ENCODE measurements at regions not wholly inside any gene's neighbourhood (a gene's known extent, or its start where the extent isn't known, plus 50 kb on each side); places are given as distances from the start of the nearest gene placed in this dataset. TPM values are rescaled to one million over a fixed set of nuclear protein-coding genes. Genes with fewer than 3 reads are reported as not detected.

DNA sequence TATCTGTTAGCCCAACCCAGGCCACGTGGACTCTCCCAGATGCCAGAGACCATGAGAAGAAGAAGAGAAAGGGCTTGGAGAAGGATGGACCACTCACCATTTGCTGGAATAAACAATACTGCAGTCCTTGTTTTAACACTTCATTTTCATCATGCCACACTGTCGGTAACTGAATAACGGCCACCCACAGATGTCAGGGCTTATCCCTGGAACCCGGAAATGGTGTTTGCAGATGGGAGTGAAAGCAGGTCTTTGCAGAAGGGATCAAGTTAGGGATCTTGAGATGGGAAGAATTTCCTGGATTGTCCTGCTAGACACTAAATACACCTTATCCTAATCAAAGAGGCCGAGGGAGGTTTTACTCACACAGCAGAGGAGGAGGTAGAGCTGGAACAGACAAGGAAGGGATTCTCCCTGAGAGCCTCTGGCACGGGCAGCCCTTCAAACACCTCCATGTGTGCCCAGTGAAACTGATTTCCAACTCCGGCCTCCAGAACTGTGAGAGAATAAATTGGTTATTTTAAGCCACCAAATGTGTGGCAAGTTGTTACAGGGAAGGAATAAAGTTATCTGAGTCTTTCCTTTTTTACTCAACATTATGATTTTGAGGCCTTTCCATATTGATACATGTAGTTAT, 56.3 kb upstream of the SFMBT2 start:
- H3K27ac ChIP-seq (ENCODE audit: low read depth, low read length), result no peak overlapping the region
- H3K9me3 ChIP-seq (ENCODE audit: control insufficient read depth in 3 of 3, low read length in 3 of 3), result no peaks in the 10 kb centered on the region
- H3K4me1 ChIP-seq (ENCODE audit: control insufficient read depth in 3 of 3, insufficient read depth in 3 of 3, low read length in 3 of 3), result peaks cover 0 to 7% (median 0%) of the 10 kb centered on the region in 3 donors
- H3K36me3 ChIP-seq (ENCODE audit: control insufficient read depth in 3 of 3, insufficient read depth in 3 of 3, low read length in 3 of 3), result no peaks in the 10 kb centered on the region
- H3K27me3 ChIP-seq (ENCODE audit: control insufficient read depth in 3 of 3, insufficient read depth in 3 of 3, low read length in 3 of 3), result peaks cover 0 to 4% (median 3%) of the 10 kb centered on the region in 3 donors
- H3K9ac ChIP-seq (ENCODE audit: low read depth in 1 of 3, low read length in 3 of 3), result no peak overlapping the region
- H3K4me3 ChIP-seq (ENCODE audit: low read length in 3 of 3), result no peak overlapping the region

DNA sequence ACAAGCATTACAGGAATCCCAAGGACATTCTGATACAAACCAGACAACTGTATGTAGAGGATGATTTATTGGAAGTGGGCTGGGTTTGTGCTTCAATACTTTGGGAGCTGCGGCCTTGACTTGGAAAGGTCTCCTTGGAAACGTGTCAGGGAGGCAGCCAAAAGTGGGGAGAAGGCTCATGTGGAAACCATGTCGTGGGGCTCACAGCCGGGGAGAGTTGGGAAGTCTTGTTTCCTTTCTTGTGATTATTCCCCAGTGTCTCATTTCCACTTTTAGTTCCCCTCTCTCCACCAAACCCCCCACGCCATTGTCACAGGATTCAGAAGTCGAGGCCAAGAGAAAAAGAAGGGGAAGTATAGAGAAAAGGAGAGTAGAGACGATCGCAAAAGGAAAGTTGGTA, 53.9 kb upstream of the SFMBT2 start:
- Histone ChIP-seq H3K9ac (ENCODE audit: low read depth in 1 of 3, low read length in 3 of 3) (no peak overlapping the region), H3K9me3 (ENCODE audit: control insufficient read depth in 3 of 3, low read length in 3 of 3) (no peaks in the 10 kb centered on the region), H3K4me3 (ENCODE audit: low read length in 3 of 3) (no peak overlapping the region), H3K4me1 (ENCODE audit: control insufficient read depth in 3 of 3, insufficient read depth in 3 of 3, low read length in 3 of 3) (no peaks in the 10 kb centered on the region), H3K27me3 (ENCODE audit: control insufficient read depth in 3 of 3, insufficient read depth in 3 of 3, low read length in 3 of 3) (peaks cover 0 to 4% (median 3%) of the 10 kb centered on the region in 3 donors), H3K27ac (ENCODE audit: low read depth, low read length) (no peak overlapping the region), H3K36me3 (ENCODE audit: control insufficient read depth in 3 of 3, insufficient read depth in 3 of 3, low read length in 3 of 3) (no peaks in the 10 kb centered on the region)

Small RNA genes in the stretch of these regions (small RNA-seq; reads per million reads assigned to genes)
- not detected for gene RNU6-535P
